ENCODE measurements at regions not wholly inside any gene's neighbourhood (a gene's known extent, or its start where the extent isn't known, plus 50 kb on each side); places are given as distances from the start of the nearest gene placed in this dataset.

DNA sequence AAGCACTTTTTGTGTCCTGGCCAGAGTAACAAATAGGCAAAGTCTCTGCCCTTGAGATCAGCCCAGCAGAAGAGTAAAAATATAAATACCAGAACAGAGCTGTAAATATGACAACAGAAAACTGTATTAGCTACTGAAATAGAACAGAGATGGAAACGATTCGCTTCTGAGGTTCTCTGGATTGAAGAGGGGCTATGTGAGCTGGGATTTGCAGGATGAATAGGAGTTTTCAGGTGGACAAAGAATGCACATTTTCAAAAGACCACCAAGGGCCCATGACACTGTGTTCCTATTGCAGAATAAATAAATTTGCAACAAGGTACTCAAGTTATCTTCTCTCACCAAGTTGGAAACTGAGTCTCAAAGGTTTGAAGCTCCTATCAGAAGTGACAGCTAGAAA, 176.6 kb downstream of the BCL11B start:
- TF ChIP-seq, protein P1, sequence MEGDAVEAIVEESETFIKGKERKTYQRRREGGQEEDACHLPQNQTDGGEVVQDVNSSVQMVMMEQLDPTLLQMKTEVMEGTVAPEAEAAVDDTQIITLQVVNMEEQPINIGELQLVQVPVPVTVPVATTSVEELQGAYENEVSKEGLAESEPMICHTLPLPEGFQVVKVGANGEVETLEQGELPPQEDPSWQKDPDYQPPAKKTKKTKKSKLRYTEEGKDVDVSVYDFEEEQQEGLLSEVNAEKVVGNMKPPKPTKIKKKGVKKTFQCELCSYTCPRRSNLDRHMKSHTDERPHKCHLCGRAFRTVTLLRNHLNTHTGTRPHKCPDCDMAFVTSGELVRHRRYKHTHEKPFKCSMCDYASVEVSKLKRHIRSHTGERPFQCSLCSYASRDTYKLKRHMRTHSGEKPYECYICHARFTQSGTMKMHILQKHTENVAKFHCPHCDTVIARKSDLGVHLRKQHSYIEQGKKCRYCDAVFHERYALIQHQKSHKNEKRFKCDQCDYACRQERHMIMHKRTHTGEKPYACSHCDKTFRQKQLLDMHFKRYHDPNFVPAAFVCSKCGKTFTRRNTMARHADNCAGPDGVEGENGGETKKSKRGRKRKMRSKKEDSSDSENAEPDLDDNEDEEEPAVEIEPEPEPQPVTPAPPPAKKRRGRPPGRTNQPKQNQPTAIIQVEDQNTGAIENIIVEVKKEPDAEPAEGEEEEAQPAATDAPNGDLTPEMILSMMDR (IDR thresholded peaks at IDR 0.05; ENCODE audit: borderline replicate concordance, extremely low read depth, insufficient read depth): no peak
- Histone ChIP-seq H3K36me3 (ENCODE audit: control insufficient read depth in 2 of 3, insufficient read depth in 3 of 3, low read length in 3 of 3) (no peaks in the 10 kb centered on the region), H3K27ac (ENCODE audit: low read depth in 2 of 2, low read length in 2 of 2) (no peak overlapping the region), H3K4me3 (ENCODE audit: low read length in 3 of 3) (no peak overlapping the region), H3K27me3 (ENCODE audit: control insufficient read depth, insufficient read depth, low read length) (no peaks in the 10 kb centered on the region), H3K9me3 (ENCODE audit: control insufficient read depth in 2 of 3, insufficient read depth in 1 of 3, low read length in 3 of 3) (no peaks in the 10 kb centered on the region), H3K9ac (ENCODE audit: low read length in 3 of 3) (no peak overlapping the region), H3K4me1 (ENCODE audit: control insufficient read depth in 2 of 3, insufficient read depth in 2 of 3, low read depth in 1 of 3, low read length in 3 of 3) (no peaks in the 10 kb centered on the region)
- intact Hi-C loops (cut with DNase I): no loop called here
- FAIRE-seq (no peak), DNase-seq (no peak)

DNA sequence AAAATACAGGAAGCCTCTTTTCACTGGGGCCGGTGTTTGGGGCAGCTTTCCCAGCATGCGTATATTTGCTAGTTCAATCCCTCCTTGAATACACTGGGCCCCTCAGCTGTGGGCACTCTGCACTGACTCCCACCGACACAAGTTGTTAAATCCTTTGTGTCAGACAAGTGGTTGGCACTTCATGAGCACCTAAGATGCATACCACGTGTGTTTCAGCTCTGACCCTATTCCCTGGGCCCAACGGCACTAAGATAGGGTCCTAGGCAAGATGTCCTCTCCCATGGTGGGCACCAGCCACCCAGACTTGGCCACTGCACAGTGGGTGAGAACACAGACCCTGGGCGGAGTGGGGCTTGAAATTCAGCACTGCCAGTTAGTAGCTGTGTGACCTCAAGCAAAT, 173.8 kb downstream of the BCL11B start:
- no peaks in the 10 kb centered on the region for H3K9me3 ChIP-seq (ENCODE audit: control insufficient read depth in 2 of 3, insufficient read depth in 1 of 3, low read length in 3 of 3)
- intact Hi-C loops (cut with DNase I): no loop called here
- no peaks in the 10 kb centered on the region for H3K4me1 ChIP-seq (ENCODE audit: control insufficient read depth in 2 of 3, insufficient read depth in 2 of 3, low read depth in 1 of 3, low read length in 3 of 3)
- FAIRE-seq (no peak), DNase-seq (no peak)
- TF ChIP-seq, protein P1 (IDR thresholded peaks at IDR 0.05; ENCODE audit: borderline replicate concordance, extremely low read depth, insufficient read depth): no peak
- H3K27ac ChIP-seq (ENCODE audit: low read depth in 2 of 2, low read length in 2 of 2): no peak overlapping the region
- H3K4me3 ChIP-seq (ENCODE audit: low read length in 3 of 3): no peak overlapping the region
- no peaks in the 10 kb centered on the region for H3K36me3 ChIP-seq (ENCODE audit: control insufficient read depth in 2 of 3, insufficient read depth in 3 of 3, low read length in 3 of 3)
- H3K27me3 ChIP-seq (ENCODE audit: control insufficient read depth, insufficient read depth, low read length): no peaks in the 10 kb centered on the region
- no peak overlapping the region for H3K9ac ChIP-seq (ENCODE audit: low read length in 3 of 3)

DNA sequence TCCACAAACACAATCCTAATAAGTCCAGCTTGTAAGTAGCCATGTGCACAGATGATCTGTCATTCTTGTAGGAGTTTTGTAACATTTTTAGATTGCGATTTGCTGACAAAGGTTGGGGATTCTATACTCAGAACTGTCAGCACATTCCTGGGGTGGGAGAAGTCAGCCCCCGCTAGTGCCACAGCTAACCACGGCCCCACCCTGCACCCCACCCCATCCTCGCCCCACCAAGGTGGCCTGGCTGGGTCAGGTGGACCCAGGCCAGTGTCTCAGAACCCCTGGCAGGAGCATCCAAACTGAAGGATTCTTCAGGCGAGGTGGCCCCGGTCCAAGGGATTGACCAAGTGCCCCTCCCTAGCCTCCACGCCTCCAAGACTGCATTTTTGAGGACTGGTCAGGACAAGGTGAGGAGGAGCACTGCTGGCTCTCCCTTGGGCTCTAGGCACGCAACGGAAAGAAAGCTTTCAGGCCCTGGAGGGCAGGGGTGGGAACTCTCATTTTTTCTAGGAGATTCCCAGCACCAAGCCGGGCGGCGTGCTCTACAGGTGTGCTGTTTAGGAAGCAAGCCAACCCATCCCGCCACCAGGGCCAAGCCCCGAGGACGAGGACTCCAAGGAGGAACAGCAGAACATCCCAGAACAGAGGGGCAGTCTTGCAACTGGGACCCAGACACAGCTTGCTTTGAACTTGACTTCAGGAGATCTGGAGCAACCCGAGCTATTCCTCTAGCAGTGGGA, 172.8 kb downstream of the BCL11B start:
- no peaks in the 10 kb centered on the region for H3K36me3 ChIP-seq (ENCODE audit: control insufficient read depth in 2 of 3, insufficient read depth in 3 of 3, low read length in 3 of 3)
- H3K9me3 ChIP-seq (ENCODE audit: control insufficient read depth in 2 of 3, insufficient read depth in 1 of 3, low read length in 3 of 3): no peaks in the 10 kb centered on the region
- no peak for DNase-seq
- H3K9ac ChIP-seq (ENCODE audit: low read length in 3 of 3): no peak overlapping the region
- intact Hi-C loops (cut with DNase I): no loop called here
- no peaks in the 10 kb centered on the region for H3K27me3 ChIP-seq (ENCODE audit: control insufficient read depth, insufficient read depth, low read length)
- no peak overlapping the region for H3K27ac ChIP-seq (ENCODE audit: low read depth in 2 of 2, low read length in 2 of 2)
- H3K4me1 ChIP-seq (ENCODE audit: control insufficient read depth in 2 of 3, insufficient read depth in 2 of 3, low read depth in 1 of 3, low read length in 3 of 3): no peaks in the 10 kb centered on the region
- TF ChIP-seq, protein P1 (IDR thresholded peaks at IDR 0.05; ENCODE audit: borderline replicate concordance, extremely low read depth, insufficient read depth): no peak
- H3K4me3 ChIP-seq (ENCODE audit: low read length in 3 of 3): no peak overlapping the region
- FAIRE-seq: no peak

Measured in kidney (tissue), 13 donors.